Cardiac fibroblast (primary cell): ENCODE measurements at regions not wholly inside any gene's neighbourhood (a gene's known extent, or its start where the extent isn't known, plus 50 kb on each side); places are given as distances from the start of the nearest gene placed in this dataset.
A peak's percentile ranks its signal among the peaks of the same experiment; 100 is the strongest.

Source experiments
- DNase-seq, 2 donors: peaks; one replicate each; pipeline versions ENCODE4 v3.0.0 to v3.0.0-alpha.2; 2010; ENCODE audit warnings: low read depth in 2 of 2
- H3K4me3 ChIP-seq, 2 donors: replicated peaks in 1 of 2; 1 replicate in 1 of 2; 2 replicates in 1 of 2; pipeline ENCODE4 v1.5.1; 2011; ENCODE audit warnings: low read depth in 2 of 2, low read length in 2 of 2, mild to moderate bottlenecking in 2 of 2, moderate library complexity in 1 of 2
- TF ChIP-seq, protein P1 (sequence below): IDR thresholded peaks from one replicate; pipeline ENCODE4 v1.5.1; 2011; ENCODE audit warnings: low read depth, mild to moderate bottlenecking, low read length, inconsistent platforms

DNA sequence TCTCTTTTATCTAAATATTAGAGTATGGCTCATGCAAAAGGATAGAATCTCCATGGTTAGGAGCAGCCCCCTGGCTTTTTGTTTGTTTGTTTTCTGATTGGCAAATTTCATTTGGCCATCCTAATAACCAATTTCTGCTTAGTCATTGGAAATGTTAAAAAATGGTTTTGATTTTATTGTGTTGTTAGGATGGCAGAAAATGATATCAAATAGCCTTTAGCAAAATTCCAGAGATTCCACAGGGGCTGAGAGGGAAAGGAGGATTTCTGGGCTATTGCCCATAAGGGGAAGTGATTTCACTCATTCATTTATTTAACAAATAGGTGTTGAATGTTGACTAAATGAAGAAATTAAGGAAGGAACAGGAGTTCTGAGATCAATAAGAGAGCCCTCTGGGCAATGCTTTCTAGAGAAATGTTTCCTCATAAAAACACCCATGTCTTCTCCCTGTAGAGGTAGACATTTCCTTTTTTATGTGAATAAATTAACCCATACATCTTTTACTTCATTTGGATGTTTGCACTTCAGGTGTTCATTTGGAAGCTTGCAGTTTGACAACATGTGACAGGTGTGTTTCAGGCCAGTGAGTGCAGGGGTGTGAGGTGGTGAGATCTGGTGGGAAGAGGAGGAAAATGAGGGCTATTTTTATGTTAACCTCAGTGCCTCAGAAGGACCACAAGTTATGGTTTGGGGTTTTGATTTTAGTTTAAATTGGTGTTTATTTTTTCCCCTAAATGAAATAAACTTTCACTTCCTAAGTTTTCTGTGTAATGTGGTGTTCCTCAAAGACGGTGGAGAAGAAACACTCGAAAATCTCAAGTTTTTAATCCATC is 61.7 kb upstream of the EPC2 start:
- peak in 1 of 2 donors; percentile 7 for DNase-seq
- TF ChIP-seq, protein P1, sequence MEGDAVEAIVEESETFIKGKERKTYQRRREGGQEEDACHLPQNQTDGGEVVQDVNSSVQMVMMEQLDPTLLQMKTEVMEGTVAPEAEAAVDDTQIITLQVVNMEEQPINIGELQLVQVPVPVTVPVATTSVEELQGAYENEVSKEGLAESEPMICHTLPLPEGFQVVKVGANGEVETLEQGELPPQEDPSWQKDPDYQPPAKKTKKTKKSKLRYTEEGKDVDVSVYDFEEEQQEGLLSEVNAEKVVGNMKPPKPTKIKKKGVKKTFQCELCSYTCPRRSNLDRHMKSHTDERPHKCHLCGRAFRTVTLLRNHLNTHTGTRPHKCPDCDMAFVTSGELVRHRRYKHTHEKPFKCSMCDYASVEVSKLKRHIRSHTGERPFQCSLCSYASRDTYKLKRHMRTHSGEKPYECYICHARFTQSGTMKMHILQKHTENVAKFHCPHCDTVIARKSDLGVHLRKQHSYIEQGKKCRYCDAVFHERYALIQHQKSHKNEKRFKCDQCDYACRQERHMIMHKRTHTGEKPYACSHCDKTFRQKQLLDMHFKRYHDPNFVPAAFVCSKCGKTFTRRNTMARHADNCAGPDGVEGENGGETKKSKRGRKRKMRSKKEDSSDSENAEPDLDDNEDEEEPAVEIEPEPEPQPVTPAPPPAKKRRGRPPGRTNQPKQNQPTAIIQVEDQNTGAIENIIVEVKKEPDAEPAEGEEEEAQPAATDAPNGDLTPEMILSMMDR = no peak
- no peak overlapping the region for H3K4me3 ChIP-seq

DNA sequence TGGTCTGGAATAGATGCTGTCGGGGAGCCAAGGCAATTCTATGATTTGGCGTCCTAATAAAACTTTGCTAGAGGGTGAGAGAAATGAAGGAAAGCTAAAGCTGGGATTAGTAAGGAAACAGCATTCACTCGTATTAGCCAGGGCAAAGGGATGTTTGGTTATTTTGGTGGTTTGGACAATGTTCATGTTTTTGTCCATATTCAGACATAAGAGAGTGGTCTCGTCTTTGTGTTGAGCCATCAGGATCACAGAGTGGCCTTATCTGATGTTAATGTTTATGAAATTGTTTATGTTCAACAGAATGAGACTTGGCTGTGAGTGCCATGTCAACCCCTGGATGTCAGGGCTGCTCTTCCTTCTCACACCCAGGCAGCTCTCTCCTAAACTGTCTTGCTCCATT is 58.9 kb upstream of the EPC2 start:
- TF ChIP-seq, protein P1 = no peak
- no peak for DNase-seq
- H3K4me3 ChIP-seq = no peak overlapping the region

DNA sequence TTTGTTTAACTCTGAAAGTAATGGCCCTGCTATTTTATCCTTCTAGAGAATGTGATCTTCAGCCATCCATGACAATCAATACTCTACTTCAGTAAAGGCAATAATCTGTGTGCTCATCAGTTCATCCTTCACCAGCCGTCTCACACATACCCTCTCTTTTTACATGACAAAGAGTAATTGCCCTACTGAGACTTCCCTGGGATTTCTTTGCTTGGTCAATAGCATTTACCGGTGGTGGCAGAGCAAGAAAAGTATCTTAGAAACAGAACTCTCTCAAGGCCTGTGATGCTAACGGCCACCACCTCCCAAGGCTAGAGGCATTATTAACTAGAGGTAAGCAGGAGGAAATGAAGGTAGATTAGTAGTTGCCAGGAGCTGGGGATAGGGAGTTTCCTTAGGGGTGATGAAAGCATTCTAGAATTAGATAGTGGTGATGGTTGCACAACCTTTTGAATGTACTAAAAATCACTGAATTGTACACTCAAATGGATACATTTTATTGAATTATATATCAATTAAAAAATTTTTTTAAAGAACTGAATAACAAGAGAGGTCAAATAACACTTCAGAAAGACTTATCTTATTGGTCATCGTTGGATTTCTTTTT is 57.9 kb upstream of the EPC2 start:
- TF ChIP-seq, protein P1 = no peak
- DNase-seq = no peak
- no peak overlapping the region for H3K4me3 ChIP-seq

DNA sequence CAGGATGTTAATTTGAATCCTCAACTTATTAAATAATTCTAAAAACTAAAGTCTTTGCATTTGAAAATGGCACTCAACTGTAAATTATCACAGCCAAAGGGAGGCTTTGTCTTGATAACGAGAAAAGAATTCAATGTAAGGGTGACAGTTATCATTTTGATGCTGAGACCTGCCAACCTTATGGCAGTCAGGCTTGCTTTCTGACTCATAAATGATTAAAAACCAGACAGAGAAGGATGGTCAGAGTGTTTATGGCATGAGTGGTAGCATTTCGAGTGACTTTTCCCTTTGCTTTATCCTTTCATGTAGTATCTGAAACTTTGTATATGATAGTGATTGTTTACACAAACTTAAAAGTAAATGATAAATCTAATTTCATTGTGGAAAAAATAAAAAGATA is 53.9 kb upstream of the EPC2 start:
- TF ChIP-seq, protein P1 = no peak
- no peak overlapping the region for H3K4me3 ChIP-seq
- DNase-seq = no peak

DNA sequence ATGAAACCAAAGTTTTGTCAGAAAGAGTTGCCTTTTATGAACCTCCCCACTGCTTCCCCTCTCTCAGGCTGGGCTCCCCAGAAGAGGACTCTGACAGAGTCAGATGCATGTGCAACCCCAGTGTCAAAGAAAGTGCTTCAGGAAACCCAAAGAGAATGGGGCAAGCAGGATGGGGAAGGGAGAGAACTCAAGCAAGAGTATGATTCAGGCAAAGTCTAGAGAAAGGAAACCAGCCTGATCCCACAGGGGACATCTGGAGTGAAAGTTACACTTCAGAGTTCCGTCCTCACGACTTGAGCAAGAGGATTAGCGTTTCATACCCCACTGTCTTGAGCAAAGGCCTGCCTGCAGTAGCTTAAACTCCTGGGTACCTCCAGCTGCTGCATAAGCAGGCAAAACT is 51.8 kb upstream of the EPC2 start:
- no peak overlapping the region for H3K4me3 ChIP-seq
- no peak for DNase-seq
- TF ChIP-seq, protein P1 = no peak

DNA sequence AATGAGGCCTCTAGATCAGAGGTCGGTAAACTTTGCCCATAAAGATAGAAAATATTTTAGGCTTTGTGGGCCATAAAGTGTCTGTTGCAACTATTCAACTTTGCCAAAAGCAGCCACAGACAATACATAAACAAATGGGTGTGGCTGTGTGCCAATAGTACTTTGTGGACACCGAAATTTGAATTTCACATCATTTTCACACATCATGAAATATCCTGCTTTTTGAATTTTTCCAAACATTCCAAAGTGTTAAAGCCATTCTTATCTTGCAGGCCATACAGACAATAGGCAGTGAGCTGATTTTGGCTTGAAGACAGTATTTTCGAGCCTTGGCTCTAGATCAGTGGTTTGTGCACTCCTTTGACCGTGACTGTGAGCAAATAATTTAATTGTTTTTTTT is 51.1 kb upstream of the EPC2 start:
- TF ChIP-seq, protein P1 = no peak
- DNase-seq = peak in 1 of 2 donors; percentile 38
- no peak overlapping the region for H3K4me3 ChIP-seq
